ENCODE measurements at regions not wholly inside any gene's neighbourhood (a gene's known extent, or its start where the extent isn't known, plus 50 kb on each side); places are given as distances from the start of the nearest gene placed in this dataset.

DNA sequence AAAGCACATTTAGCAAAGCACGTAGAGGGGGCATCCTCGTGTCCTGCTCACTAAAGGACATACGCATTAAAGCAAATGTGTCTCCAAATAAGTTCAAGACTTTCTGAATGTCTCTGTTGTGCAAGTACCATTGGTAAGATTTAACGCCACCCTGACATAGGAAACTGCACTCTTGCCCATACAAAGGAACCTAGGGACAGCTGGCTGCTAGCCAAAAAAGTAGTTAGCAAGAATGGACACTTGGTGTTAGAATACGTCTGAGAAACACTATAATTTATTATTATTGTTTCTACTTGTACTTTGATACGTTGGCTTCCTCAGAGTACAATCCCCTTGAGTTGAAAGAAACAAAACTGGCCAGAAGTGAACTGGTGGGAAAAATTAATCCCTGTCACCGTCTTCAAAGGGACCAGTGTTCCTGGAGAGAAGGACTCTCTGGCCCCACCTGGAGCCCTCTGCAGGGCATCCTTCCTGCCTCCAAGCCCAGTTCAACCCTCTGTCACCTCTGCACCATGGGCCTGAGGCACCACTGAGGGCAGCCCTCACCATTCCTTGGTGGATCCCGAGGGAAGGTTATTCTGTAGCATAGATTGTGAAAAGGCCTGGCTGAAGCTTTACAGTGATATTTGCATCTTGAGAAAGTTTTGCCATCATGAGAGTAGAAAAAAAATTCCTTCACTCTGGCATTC is 51.4 kb upstream of the APCDD1 start:
- H3K36me3 ChIP-seq: no peaks in the 10 kb centered on the region
- no peak overlapping the region for H3K4me3 ChIP-seq (replicated peaks in 1 of 3)
- peaks cover 0 to 4% of the 10 kb centered on the region in 2 donors for H3K4me1 ChIP-seq
- H3K27me3 ChIP-seq: no peaks in the 10 kb centered on the region
- DNase-seq: no peak
- no peak for TF ChIP-seq POLR2A (IDR thresholded peaks at IDR 0.05)
- TF ChIP-seq, protein P1, sequence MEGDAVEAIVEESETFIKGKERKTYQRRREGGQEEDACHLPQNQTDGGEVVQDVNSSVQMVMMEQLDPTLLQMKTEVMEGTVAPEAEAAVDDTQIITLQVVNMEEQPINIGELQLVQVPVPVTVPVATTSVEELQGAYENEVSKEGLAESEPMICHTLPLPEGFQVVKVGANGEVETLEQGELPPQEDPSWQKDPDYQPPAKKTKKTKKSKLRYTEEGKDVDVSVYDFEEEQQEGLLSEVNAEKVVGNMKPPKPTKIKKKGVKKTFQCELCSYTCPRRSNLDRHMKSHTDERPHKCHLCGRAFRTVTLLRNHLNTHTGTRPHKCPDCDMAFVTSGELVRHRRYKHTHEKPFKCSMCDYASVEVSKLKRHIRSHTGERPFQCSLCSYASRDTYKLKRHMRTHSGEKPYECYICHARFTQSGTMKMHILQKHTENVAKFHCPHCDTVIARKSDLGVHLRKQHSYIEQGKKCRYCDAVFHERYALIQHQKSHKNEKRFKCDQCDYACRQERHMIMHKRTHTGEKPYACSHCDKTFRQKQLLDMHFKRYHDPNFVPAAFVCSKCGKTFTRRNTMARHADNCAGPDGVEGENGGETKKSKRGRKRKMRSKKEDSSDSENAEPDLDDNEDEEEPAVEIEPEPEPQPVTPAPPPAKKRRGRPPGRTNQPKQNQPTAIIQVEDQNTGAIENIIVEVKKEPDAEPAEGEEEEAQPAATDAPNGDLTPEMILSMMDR (IDR thresholded peaks at IDR 0.05): no peak
- intact Hi-C loops (cut with DNase I): no loop called here
- WGBS, 2 donors: 53 to 62% methylated on average over 8 of the region's 8 CpGs
- no peak overlapping the region for H3K27ac ChIP-seq
- H3K9me3 ChIP-seq: no peaks in the 10 kb centered on the region

DNA sequence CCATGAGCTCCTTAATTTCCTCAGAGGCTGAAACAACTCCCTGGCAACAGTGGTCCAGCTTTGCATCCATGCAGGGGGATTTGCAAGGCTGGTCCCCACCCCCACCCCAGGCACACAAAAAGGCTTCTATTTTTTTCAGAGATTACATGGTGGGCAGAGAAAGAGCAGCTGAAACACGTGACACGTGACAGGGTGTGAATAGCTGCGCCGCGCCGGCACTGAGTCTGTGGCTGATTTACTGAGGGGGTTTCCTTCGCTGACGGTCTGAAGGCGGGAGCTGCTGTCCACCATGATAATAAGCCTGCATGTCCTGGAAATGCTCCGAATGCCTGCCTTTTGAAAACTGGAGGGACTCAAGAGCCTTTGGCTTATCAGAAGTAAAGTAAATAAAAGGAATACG is 50.7 kb upstream of the APCDD1 start:
- H3K27me3 ChIP-seq: no peaks in the 10 kb centered on the region
- 84 to 92% methylated on average over 11 of the region's 11 CpGs for WGBS, 2 donors
- no peak overlapping the region for H3K27ac ChIP-seq

DNA sequence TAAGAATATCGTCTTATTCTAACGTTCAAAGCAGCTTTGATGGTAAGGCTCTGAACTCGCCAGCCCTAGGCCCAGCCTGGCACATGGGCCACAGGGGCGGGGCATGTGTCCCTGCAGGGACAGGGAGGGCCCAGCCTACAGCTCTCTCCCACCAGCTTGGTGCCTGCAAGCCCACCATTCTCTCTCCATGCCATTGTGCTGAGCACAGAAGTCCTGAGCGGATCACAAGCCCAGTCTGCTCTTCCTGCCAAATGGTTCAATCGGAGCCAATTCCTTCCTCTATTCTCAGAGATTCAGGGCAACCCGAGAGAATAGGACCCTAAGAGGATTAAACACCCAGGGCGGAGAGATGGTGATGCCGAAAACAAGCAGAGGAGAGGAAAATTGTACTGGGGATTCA is 50.3 kb upstream of the APCDD1 start:
- Histone ChIP-seq H3K27ac (no peak overlapping the region), H3K4me3 (replicated peaks in 1 of 3) (no peak overlapping the region), H3K9me3 (no peaks in the 10 kb centered on the region), H3K27me3 (no peaks in the 10 kb centered on the region), H3K4me1 (peaks cover 0 to 4% of the 10 kb centered on the region in 2 donors), H3K36me3 (no peaks in the 10 kb centered on the region)
- intact Hi-C loops (cut with DNase I): no loop called here
- 84 to 87% methylated on average over 9 of the region's 9 CpGs for WGBS, 2 donors
- DNase-seq: no peak
- no peak for TF ChIP-seq POLR2A (IDR thresholded peaks at IDR 0.05)
- TF ChIP-seq, protein P1 (IDR thresholded peaks at IDR 0.05): no peak

More for the DNA sequence above, 50.7 kb upstream of the APCDD1 start:
- peaks cover 0 to 4% of the 10 kb centered on the region in 2 donors for H3K4me1 ChIP-seq
- no peaks in the 10 kb centered on the region for H3K36me3 ChIP-seq
- no peak overlapping the region for H3K4me3 ChIP-seq (replicated peaks in 1 of 3)
- intact Hi-C loops (cut with DNase I): no loop called here
- DNase-seq: no peak
- TF ChIP-seq, protein P1 (IDR thresholded peaks at IDR 0.05): no peak
- no peak for TF ChIP-seq POLR2A (IDR thresholded peaks at IDR 0.05)
- H3K9me3 ChIP-seq: no peaks in the 10 kb centered on the region
